SK-N-SH treated with all-trans-retinoic acid at 6 μM for 48 hours (cell line): ENCODE measurements at regions not wholly inside any gene's neighbourhood (a gene's known extent, or its start where the extent isn't known, plus 50 kb on each side); places are given as distances from the start of the nearest gene placed in this dataset.

Experiments
- ATAC-seq: fragments of 200-7000 bp; cut with Tn5 transposase; 3 replicates; pipeline ENCODE4 v1.9.1; 2020; ENCODE audit warnings: mild to moderate bottlenecking, moderate library complexity
- ARNTL ChIP-seq: fragments of 450-650 bp; formaldehyde crosslinking; IDR thresholded peaks from 2 replicates; pipeline ENCODE4 v1.5.0; 2020; ENCODE audit warnings: low read depth, mild to moderate bottlenecking, moderate library complexity, borderline replicate concordance
- BACH2 ChIP-seq: fragments of 250-450 bp; sonication (Bioruptor Pico); IDR thresholded peaks from 2 replicates; pipeline ENCODE4 v1.9.0; 2021; ENCODE audit warnings: mild to moderate bottlenecking, borderline replicate concordance
- CSDC2 ChIP-seq: fragments of 250-450 bp; sonication (Bioruptor Pico); IDR thresholded peaks from 2 replicates; pipeline ENCODE4 v1.5.0; 2020; ENCODE audit warnings: mild to moderate bottlenecking, moderate library complexity
- ESRRG ChIP-seq: fragments of 250-450 bp; sonication (Bioruptor Pico); IDR thresholded peaks from 2 replicates; pipeline ENCODE4 v1.6.1; 2021; ENCODE audit warnings: mild to moderate bottlenecking
- OSR1 ChIP-seq: fragments of 250-450 bp; sonication (Bioruptor Pico); IDR thresholded peaks from 2 replicates; pipeline ENCODE4 v1.8.0; 2022; ENCODE audit warnings: moderate library complexity, mild to moderate bottlenecking, inconsistent platforms
- PPARA ChIP-seq: fragments of 250-450 bp; sonication (Bioruptor Pico); IDR thresholded peaks from 2 replicates; pipeline ENCODE4 v1.5.0; 2020; ENCODE audit warnings: mild to moderate bottlenecking, borderline replicate concordance
- SNAI2 ChIP-seq: fragments of 250-450 bp; sonication (Bioruptor Pico); IDR thresholded peaks from 2 replicates; pipeline ENCODE4 v1.5.0; 2020; ENCODE audit warnings: mild to moderate bottlenecking, moderate library complexity
- TCF4 ChIP-seq: fragments of 250-450 bp; sonication (Bioruptor Pico); IDR thresholded peaks from 2 replicates; pipeline ENCODE4 v1.8.0; 2021; ENCODE audit warnings: mild to moderate bottlenecking, moderate library complexity, borderline replicate concordance
- TOX ChIP-seq: fragments of 250-450 bp; sonication (Bioruptor Pico); IDR thresholded peaks from 2 replicates; pipeline ENCODE4 v1.8.0; 2021; ENCODE audit warnings: mild to moderate bottlenecking, moderate library complexity, borderline replicate concordance
- ZC3H10 ChIP-seq: fragments of 250-450 bp; sonication (Bioruptor Pico); IDR thresholded peaks from 2 replicates; pipeline ENCODE4 v1.5.1; 2021; ENCODE audit warnings: mild to moderate bottlenecking, moderate library complexity
- ZFP3 ChIP-seq: fragments of 250-450 bp; sonication (Bioruptor Pico); IDR thresholded peaks from 2 replicates; pipeline ENCODE4 v1.5.0; 2020; ENCODE audit warnings: mild to moderate bottlenecking, moderate library complexity
- ZFP30 ChIP-seq: fragments of 450-650 bp; formaldehyde crosslinking; IDR thresholded peaks from 2 replicates; pipeline ENCODE4 v1.5.0; 2022; ENCODE audit warnings: mild to moderate bottlenecking, moderate library complexity
- ZNF565 ChIP-seq: fragments of 450-650 bp; formaldehyde crosslinking; conservative IDR thresholded peaks from 2 replicates; pipeline ENCODE4 v1.5.0; 2020; ENCODE audit warnings: low read depth, mild to moderate bottlenecking, moderate library complexity
- ZNF70 ChIP-seq: fragments of 450-650 bp; formaldehyde crosslinking; IDR thresholded peaks from 2 replicates; pipeline ENCODE4 v1.5.0; 2020; ENCODE audit warnings: mild to moderate bottlenecking, moderate library complexity
- ZNF8 ChIP-seq: fragments of 450-650 bp; formaldehyde crosslinking; IDR thresholded peaks from 2 replicates; pipeline ENCODE4 v1.5.0; 2020; ENCODE audit warnings: mild to moderate bottlenecking, moderate library complexity
- TF ChIP-seq, protein P1 (sequence below): fragments of 250-450 bp; sonication (Bioruptor Pico); IDR thresholded peaks from 2 replicates; pipeline ENCODE4 v1.8.0; 2020; ENCODE audit warnings: mild to moderate bottlenecking, moderate library complexity, borderline replicate concordance
- TF ChIP-seq, protein P2 (sequence below): fragments of 250-450 bp; sonication (Bioruptor Pico); IDR thresholded peaks from 2 replicates; pipeline ENCODE4 v1.8.0; 2021; ENCODE audit warnings: low read depth, mild to moderate bottlenecking, moderate library complexity, borderline replicate concordance
- TF ChIP-seq, protein P3 (sequence below): fragments of 250-450 bp; sonication (Bioruptor Pico); IDR thresholded peaks from 2 replicates; pipeline ENCODE4 v1.5.0; 2020; ENCODE audit warnings: mild to moderate bottlenecking, moderate library complexity
- TF ChIP-seq, protein P4 (sequence below): fragments of 250-450 bp; sonication (Bioruptor Pico); IDR thresholded peaks from 2 replicates; pipeline ENCODE4 v1.5.1; 2020; ENCODE audit warnings: low read depth, mild to moderate bottlenecking, moderate library complexity
- TF ChIP-seq, protein P5 (sequence below): fragments of 250-450 bp; sonication (Bioruptor Pico); IDR thresholded peaks from 2 replicates; pipeline ENCODE4 v1.5.1; 2021; ENCODE audit warnings: mild to moderate bottlenecking, moderate library complexity

DNA sequence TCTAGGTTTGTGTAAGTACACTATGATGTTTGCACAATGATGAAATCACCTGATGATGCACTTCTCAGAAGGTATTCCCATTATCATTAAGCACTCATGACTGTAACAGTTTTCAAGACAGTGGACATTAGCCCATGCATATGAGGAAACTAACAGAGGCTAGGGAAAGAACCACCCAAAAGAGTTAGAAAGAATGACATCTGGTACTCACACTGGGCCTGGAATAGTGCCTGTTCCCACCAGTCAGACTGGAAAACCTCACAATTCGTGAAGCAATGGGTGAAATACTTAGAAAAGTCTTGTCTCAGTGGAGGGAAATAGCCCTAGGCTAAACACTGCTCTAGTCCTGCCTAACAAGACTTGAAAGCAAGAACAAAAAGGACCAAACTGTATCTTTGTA is 117.4 kb upstream of the GDNF start (continued):
- TF ChIP-seq, protein P1, sequence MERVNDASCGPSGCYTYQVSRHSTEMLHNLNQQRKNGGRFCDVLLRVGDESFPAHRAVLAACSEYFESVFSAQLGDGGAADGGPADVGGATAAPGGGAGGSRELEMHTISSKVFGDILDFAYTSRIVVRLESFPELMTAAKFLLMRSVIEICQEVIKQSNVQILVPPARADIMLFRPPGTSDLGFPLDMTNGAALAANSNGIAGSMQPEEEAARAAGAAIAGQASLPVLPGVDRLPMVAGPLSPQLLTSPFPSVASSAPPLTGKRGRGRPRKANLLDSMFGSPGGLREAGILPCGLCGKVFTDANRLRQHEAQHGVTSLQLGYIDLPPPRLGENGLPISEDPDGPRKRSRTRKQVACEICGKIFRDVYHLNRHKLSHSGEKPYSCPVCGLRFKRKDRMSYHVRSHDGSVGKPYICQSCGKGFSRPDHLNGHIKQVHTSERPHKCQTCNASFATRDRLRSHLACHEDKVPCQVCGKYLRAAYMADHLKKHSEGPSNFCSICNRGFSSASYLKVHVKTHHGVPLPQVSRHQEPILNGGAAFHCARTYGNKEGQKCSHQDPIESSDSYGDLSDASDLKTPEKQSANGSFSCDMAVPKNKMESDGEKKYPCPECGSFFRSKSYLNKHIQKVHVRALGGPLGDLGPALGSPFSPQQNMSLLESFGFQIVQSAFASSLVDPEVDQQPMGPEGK (CRISPR knock-in tag), result no peak
- TF ChIP-seq ESRRG (CRISPR knock-in tag) (no peak), ZFP30 (no peak), TOX (CRISPR knock-in tag) (no peak)
- TF ChIP-seq, protein P2, sequence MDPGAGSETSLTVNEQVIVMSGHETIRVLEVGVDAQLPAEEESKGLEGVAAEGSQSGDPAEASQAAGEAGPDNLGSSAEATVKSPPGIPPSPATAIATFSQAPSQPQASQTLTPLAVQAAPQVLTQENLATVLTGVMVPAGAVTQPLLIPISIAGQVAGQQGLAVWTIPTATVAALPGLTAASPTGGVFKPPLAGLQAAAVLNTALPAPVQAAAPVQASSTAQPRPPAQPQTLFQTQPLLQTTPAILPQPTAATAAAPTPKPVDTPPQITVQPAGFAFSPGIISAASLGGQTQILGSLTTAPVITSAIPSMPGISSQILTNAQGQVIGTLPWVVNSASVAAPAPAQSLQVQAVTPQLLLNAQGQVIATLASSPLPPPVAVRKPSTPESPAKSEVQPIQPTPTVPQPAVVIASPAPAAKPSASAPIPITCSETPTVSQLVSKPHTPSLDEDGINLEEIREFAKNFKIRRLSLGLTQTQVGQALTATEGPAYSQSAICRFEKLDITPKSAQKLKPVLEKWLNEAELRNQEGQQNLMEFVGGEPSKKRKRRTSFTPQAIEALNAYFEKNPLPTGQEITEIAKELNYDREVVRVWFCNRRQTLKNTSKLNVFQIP (CRISPR knock-in tag), result no peak

DNA sequence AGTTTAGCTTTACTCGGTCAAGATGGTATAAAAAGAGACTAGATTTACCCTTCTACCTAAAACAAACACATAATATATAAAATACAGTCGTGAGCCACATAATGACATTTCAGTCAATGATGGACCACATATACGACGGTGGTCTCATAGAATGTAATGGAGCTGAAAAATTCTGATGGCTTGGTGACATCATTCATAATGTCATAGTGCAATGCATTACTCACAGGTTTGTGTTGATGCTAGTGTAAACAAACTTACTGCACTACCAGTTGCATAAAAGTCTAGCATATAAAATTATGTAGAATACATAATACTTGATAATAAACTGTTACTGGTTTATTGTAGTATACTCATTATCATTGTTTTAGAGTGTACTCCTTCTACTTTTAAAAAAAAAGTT is 115.9 kb upstream of the GDNF start:
- ATAC-seq, result no peak
- TF ChIP-seq, protein P3, sequence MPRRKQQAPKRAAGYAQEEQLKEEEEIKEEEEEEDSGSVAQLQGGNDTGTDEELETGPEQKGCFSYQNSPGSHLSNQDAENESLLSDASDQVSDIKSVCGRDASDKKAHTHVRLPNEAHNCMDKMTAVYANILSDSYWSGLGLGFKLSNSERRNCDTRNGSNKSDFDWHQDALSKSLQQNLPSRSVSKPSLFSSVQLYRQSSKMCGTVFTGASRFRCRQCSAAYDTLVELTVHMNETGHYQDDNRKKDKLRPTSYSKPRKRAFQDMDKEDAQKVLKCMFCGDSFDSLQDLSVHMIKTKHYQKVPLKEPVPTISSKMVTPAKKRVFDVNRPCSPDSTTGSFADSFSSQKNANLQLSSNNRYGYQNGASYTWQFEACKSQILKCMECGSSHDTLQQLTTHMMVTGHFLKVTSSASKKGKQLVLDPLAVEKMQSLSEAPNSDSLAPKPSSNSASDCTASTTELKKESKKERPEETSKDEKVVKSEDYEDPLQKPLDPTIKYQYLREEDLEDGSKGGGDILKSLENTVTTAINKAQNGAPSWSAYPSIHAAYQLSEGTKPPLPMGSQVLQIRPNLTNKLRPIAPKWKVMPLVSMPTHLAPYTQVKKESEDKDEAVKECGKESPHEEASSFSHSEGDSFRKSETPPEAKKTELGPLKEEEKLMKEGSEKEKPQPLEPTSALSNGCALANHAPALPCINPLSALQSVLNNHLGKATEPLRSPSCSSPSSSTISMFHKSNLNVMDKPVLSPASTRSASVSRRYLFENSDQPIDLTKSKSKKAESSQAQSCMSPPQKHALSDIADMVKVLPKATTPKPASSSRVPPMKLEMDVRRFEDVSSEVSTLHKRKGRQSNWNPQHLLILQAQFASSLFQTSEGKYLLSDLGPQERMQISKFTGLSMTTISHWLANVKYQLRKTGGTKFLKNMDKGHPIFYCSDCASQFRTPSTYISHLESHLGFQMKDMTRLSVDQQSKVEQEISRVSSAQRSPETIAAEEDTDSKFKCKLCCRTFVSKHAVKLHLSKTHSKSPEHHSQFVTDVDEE (CRISPR knock-in tag), result no peak
- TF ChIP-seq ZNF8 (no peak), ZFP3 (CRISPR knock-in tag) (no peak), ESRRG (CRISPR knock-in tag) (no peak), ZNF565 (CRISPR knock-in tag) (no peak), BACH2 (CRISPR knock-in tag) (no peak), ZNF70 (CRISPR knock-in tag) (no peak), TOX (CRISPR knock-in tag) (no peak), OSR1 (CRISPR knock-in tag) (no peak), CSDC2 (no peak), SNAI2 (CRISPR knock-in tag) (no peak), ZC3H10 (no peak), ARNTL (CRISPR knock-in tag) (no peak), PPARA (no peak), TCF4 (CRISPR knock-in tag) (no peak)
- TF ChIP-seq, protein P4, sequence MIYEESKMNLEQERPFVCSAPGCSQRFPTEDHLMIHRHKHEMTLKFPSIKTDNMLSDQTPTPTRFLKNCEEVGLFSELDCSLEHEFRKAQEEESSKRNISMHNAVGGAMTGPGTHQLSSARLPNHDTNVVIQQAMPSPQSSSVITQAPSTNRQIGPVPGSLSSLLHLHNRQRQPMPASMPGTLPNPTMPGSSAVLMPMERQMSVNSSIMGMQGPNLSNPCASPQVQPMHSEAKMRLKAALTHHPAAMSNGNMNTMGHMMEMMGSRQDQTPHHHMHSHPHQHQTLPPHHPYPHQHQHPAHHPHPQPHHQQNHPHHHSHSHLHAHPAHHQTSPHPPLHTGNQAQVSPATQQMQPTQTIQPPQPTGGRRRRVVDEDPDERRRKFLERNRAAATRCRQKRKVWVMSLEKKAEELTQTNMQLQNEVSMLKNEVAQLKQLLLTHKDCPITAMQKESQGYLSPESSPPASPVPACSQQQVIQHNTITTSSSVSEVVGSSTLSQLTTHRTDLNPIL (CRISPR knock-in tag), result no peak
- TF ChIP-seq, protein P5, sequence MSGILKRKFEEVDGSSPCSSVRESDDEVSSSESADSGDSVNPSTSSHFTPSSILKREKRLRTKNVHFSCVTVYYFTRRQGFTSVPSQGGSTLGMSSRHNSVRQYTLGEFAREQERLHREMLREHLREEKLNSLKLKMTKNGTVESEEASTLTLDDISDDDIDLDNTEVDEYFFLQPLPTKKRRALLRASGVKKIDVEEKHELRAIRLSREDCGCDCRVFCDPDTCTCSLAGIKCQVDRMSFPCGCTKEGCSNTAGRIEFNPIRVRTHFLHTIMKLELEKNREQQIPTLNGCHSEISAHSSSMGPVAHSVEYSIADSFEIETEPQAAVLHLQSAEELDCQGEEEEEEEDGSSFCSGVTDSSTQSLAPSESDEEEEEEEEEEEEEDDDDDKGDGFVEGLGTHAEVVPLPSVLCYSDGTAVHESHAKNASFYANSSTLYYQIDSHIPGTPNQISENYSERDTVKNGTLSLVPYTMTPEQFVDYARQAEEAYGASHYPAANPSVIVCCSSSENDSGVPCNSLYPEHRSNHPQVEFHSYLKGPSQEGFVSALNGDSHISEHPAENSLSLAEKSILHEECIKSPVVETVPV (CRISPR knock-in tag), result no peak
- TF ChIP-seq, protein P1 (CRISPR knock-in tag), result no peak

DNA sequence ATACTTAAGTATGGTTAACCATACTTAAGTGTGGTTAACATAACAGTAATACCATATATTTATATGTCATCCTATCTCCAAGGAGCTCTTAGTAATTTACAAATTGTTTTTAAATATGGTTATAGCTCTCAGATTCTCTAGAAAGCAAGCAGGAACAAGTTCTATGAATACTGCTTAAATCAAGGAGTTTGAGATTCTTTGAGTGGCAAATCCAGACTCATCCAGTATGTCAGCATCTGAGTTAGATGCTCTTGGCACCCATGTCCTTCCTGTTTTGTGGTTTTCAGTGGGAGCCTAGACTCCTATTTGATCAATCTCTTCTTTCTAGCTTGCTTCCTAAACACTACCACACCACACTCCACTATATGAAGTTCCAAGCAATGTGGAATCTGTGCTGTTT is 114.7 kb upstream of the GDNF start:
- ATAC-seq, result no peak
- TF ChIP-seq ZFP3 (CRISPR knock-in tag), result no peak
- TF ChIP-seq, protein P4 (CRISPR knock-in tag), result no peak
- TF ChIP-seq, protein P1 (CRISPR knock-in tag), result no peak
- TF ChIP-seq ESRRG (CRISPR knock-in tag), result no peak
